ENCODE measurements at regions not wholly inside any gene's neighbourhood (a gene's known extent, or its start where the extent isn't known, plus 50 kb on each side); places are given as distances from the start of the nearest gene placed in this dataset.
A peak's percentile ranks its signal among the peaks of the same experiment; 100 is the strongest.

DNA sequence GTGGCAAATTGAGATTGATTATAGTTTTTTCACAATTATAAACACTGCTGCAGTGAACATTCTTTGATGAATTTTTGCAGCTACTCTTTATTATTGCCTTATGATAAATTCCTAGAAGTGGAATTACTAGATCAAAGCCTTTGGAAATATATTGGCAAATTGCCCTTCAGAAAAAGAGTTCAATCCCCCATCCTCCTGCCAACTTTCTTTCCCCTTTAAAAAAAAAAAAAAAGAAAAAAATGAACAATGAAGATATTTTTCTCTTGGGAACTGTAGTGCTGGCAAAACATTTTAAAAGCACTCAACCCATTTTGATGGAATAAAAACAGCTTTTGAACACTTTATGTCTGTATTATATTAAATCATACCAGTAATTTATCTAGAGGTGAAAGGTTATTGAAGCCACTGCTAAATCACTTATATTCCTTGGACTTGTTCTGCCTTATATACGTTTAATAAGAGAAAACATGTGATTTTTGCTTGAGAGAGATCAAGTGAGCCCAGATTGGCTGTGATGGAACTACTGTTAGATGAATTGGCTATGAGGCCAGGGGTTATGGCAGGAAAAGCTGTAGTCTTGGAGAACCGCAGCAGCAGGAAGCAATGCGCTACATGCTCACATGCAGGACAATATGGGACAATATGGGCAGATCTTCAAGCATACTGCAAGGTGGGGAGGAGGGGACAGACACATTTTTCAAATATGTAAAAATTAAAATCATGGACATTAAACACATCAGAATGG is 212.8 kb upstream of the C2CD4B start:
- no peak for DNase-seq

GRCh38 chr15:62378772-62379498 is 213.8 kb upstream of the C2CD4B start:
- DNase-seq, result no peak

DNA sequence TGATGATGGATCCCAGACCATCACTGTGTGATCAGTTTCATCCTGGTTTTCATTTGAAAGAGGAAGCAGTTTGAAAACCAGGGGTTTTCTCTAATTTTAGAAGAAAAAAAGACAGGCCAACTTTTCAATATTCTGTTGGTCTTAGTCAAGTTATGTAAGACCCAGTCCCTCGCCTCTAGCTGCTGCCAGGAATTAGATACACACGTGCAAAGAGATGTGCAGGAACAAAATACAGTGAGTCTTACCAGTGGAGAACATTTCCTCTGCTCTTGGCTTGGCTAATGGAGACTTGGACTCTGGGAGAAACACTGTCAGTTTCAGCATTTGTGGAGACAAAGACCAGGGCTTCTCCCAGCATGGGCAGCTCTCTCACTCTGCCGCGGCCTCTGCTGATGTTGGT is 214.9 kb upstream of the C2CD4B start:
- DNase-seq, result no peak

GRCh38 chr15:62382046-62382445 is 217.0 kb upstream of the C2CD4B start:
- DNase-seq, result no peak

DNA sequence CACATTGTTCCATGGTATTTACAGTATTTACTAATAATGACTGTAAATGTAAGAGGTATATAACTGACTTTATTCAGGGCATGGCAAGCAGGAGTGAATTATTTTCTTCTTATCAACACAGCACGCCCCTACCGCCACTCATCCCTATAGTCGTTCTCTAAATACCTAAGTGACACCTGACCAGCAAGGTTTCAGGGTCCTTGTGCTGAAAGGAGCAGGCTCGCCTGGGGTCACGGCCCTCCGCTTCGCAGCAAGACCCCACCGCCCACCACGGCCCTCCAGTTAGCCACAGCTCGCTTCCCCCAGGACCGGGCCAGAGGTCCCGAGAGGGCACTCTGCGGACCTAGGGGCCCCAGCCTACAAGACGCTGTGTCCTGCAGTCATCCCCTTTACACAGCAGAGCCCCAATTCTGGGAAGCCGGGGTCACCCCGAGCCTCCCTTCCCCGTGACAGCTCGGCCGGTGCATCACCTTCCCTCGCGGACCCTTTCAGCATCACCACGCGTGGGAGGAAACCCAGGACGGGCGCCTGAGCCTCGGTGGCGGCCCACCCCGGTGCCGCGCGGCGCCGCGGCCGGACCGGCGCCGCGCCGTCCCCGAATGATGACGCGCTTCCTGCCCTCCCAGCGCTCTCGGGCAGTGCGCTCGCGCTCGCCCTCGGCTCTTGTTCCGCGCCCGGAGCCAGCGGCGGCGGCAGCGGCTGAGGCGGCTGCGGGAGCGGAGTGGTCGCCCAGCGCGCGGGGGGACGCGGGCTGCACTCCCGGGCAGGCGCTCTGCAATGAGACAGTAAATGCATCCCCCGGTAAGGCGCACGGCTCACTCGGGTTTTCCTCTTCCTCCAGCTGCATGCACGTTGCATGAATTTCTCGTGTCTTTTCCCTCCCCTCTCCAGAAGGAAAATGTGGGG is 225.1 kb upstream of the C2CD4B start, which contains the start of gene TLN2:
TSS of gene TLN2 (plus strand) at position 666 of the 906 bp plus-strand sequence.
- DNase-seq, result peak; percentile 65 to 81

DNA sequence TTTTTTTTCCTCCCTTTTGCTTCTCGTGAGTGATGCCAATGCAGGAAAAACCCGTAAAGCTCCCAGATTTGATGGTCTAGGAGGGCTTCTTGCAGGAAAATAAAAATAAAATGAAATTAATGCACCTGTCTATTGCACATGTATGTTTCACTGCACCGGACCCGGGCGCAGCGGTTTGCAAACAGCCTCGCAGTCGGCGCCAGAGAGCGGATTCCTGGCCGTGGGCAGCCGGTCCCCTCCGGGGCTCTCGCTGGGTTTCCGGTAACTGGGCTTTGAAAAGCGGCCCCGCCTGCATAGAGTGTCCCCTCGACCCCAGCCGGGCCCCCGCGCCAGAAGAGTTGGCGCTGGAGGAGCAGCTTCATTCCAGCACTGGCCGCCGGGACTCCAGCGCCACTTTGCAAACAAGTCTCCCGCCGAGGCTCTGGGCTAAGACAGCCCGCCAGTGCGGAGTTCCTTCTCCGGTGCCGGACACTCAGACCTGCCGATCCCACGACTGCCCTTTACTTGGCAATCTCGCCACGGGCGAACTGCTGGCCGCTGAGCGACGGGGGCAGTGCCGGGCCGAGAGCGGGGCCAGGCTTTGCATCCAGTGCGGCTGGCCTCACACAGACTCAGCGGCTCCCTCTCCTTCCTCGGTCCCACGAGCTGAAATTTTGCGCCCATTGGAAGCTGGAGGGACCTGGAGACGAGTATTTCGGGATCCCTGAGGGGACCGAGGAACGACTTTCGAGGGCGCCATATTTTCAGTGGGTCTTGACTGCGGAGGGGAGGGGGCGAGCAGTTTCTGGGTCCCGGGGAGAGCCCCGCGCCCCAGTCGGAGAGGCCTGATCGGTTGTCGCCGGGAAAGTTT is 225.9 kb upstream of the C2CD4B start:
- no peak for DNase-seq

DNA sequence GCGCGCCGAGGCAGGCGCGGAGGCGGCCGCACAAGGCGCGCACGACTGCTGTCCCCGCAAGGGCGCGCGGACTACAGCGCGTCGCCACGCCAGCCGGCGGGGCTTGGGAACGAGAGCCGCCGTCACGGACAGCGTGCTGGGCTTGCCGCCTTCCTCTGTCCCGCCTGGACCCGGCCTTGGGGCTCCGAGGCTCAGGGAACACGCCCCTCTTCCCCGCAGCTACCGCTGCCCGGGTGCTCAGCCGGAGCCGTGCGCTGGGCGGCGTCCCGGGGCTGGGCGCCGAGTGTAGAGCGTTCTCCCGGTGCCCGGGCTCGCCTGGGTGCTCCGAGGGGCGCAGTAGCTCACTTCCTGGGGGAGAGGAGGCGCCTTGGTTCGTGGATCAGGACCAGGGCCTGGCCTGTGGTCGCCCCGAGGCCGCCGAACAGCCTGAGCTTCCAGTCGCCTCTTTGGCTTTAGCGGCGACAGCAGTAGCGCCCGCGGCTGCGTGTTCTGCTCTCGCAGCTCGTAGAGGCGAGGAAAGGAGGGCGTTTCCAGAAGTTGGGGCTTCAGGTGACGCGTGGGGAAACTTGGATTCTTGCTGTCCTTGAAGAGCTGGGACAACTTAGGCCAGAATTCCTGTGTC is 226.7 kb upstream of the C2CD4B start:
- DNase-seq, result peak; percentile 6 to 29

GRCh38 chr15:62392376-62392775 is 227.3 kb upstream of the C2CD4B start:
- no peak for DNase-seq

DNA sequence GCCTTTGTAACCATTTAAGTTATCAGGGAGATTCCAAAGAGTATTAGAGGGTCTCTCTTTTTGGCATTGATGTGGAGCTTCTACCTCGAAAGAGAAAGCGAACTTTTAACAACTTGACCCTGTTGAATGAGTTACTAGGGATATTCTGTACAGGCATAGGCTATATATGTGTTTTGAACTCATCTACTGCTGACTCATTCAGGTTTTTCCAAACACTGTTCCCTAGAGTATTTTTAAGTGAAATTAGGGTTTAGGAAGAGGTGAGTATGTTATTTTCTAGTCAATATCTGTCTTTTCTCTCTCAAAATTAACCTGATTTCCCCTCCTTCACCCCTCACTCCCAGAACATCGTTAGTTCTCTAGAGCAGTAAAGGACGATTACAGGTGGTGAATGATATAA is 228.1 kb upstream of the C2CD4B start:
- no peak for DNase-seq

DNA sequence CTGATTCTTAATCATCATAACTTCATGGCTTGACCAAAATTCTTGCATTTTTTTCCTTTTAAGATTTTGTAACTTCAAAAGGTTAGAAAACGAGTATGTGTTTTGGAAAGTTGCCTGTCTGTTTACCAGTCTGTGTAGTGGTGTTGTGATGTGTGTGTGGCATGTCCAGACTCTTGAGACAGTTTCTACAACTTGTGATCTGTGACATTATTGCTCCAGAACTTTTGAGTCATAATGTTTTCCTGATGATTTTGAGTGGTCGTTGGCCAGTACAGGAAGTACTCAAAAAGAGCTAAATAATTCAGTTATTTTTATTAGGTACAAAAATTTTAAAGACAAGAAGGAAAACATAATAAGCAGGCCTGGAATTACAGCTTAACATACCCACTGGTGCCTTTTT is 229.0 kb upstream of the C2CD4B start:
- DNase-seq, result no peak

- DNase-seq, result no peak
Measured at GRCh38 chr15:62400778-62401177, 235.7 kb upstream of the C2CD4B start.

GRCh38 chr15:62402687-62403086 is 237.6 kb upstream of the C2CD4B start:
- no peak for DNase-seq

- DNase-seq, result no peak
Measured at GRCh38 chr15:62403164-62403809, 238.2 kb upstream of the C2CD4B start.

DNA sequence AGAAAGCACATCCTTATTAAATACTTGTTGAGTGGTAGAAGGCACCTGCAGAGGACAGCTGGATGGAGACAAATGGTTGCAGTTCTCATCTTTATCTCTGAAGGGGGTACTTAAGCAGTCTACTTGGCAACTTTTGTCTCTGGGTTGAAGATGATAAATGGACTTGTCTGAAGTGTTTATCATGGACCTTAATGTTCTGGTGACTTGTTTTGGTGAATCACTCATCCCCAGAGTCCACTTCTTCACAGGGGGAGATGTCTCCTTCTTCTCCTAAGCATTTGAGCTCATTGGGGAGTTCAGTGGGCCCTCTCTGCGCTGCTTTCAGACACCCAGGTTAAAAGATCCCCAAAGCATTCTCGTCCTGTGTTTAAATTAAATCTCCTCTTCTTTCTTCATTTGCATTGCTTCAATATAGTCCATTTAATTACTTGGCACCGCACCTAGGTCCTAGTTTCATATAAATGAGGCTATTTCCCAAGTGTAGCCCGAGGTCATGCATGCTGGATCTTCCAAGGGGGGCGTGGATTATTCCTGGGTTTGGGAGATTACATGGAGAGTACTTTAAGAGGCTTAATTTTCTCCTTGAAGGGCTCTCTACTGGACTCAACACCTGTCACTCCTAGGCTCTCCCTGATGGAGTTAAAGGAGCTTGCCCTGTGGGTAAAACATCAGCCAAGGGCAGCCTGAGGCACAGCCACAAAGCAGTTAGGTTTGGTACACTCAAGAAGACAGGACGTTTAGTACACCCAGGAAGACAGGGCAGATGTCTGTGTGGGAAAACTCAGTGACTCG is 239.3 kb upstream of the C2CD4B start:
- DNase-seq, result no peak

DNA sequence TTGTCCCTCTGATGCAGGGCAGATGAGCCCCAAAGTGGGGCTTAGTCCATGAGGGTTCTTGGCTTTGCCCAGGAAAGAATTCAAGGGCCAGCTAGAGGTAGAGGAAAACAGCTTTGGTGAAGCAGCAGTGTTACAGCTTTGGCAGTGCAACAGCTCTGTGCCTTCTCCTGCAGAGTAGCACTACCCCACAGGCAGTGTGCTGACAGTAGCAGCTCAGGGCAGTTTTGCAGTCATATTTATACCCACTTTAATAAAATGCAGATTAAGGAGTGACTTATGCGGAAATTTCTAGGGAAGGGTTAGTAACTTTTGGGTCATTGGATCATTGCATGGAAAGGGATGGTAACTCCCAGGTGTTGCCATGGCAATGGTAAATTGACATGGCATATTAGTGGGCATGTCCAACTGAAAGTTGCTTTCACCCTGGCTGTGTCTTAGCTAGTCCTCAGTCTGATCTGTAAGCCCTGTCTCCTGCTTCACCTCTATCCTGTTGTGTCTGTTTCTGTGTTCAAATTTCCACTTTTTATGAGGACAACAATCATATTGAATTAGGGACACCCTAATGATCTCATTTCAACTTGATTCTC is 241.3 kb upstream of the C2CD4B start:
- DNase-seq, result no peak

- no peak for DNase-seq
Measured at GRCh38 chr15:62407216-62407615, 242.1 kb upstream of the C2CD4B start.

DNA sequence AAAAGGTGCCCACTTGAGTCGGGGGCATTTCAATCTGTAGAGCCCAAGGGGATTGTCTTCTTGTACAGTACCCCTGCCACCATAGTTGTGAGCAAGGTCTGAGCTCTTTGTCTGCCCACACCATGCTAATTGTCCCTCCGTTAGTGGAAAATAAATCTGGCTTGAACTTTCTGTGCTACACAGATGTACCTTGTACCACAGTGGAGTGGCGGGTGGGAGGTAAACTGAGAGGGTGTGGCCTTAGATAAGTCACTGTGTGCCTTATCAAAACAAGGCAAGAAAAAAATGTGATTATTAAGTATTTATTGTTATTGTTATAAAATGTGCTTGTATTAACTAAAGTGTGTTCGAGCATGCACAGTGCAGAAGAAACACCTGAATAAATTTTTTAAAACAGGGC is 242.9 kb upstream of the C2CD4B start:
- DNase-seq, result no peak

GRCh38 chr15:62409466-62409865 is 244.4 kb upstream of the C2CD4B start:
- DNase-seq, result no peak

DNA sequence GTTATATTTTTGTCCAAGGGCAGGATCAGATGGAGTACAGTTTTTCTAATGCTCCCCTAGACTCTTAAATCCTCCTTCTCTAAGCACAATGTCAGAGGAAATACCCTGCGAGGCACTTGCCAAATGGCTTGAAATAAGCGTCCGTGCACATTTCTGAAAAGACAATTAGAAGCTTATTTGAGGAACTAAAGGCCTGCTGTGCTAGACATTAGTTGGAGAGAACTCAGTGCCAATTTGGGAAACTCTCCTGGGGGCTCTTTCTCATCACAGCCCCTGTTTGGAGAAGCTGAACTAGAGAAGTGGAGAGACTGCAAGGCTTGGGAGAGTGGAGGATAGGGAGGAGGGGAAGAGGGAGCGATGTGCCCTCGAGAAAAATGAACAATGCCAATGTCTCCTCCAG is 247.6 kb upstream of the C2CD4B start:
- no peak for DNase-seq

- no peak for DNase-seq
Measured at GRCh38 chr15:62413153-62413552, 248.1 kb upstream of the C2CD4B start.

Data from NCI-H2081 (cell line).